Neural cell (in vitro differentiated cells): ENCODE measurements at regions not wholly inside any gene's neighbourhood (a gene's known extent, or its start where the extent isn't known, plus 50 kb on each side); places are given as distances from the start of the nearest gene placed in this dataset.

ENCODE experiments used
- CTCF ChIP-seq: fragments of 450-650 bp; IDR thresholded peaks from 2 replicates; pipeline ENCODE4 v1.5.1; 2014; ENCODE audit warnings: antibody characterized with exemption, mild to moderate bottlenecking, moderate library complexity; ENCODE audit not compliant: poor library complexity, severe bottlenecking
- EP300 ChIP-seq: fragments of 450-650 bp; conservative IDR thresholded peaks from 2 replicates; pipeline ENCODE4 v1.6.1; 2014; ENCODE audit warnings: antibody characterized with exemption, mild to moderate bottlenecking, moderate library complexity; ENCODE audit not compliant: poor library complexity, severe bottlenecking
- EZH2 ChIP-seq: fragments of 200-600, 300-800 bp; shearing (Covaris generic), sonication (generic); IDR thresholded peaks from 2 replicates; pipeline ENCODE4 v1.6.1; 2014; ENCODE audit warnings: antibody characterized with exemption, low read length, borderline replicate concordance, mild to moderate bottlenecking; ENCODE audit not compliant: insufficient read depth, poor library complexity, severe bottlenecking
- POLR2AphosphoS5 ChIP-seq: IDR thresholded peaks from 2 replicates; pipeline ENCODE4 v1.6.1; 2012
- REST ChIP-seq: IDR thresholded peaks from 2 replicates; pipeline ENCODE4 v1.6.1; 2012; ENCODE audit warnings: borderline replicate concordance
- SMC3 ChIP-seq: fragments of 450-650 bp; conservative IDR thresholded peaks from 2 replicates; pipeline ENCODE4 v1.6.1; 2014; ENCODE audit warnings: antibody characterized with exemption, mild to moderate bottlenecking, moderate library complexity; ENCODE audit not compliant: poor library complexity

- no peak for TF ChIP-seq POLR2AphosphoS5
- TF ChIP-seq SMC3 = no peak
- TF ChIP-seq EP300 = no peak
- TF ChIP-seq EZH2 = no peak
- no peak for TF ChIP-seq CTCF
- TF ChIP-seq REST = no peak
These were observed 142.2 kb downstream of the SMAD6 start for GRCh38 chr15:66844041-66844746.
